ENCODE measurements at regions not wholly inside any gene's neighbourhood (a gene's known extent, or its start where the extent isn't known, plus 50 kb on each side); places are given as distances from the start of the nearest gene placed in this dataset.

- TF ChIP-seq CREB5 (CRISPR knock-in tag; IDR thresholded peaks at IDR 0.05) (no peak), ARID3A (IDR thresholded peaks at IDR 0.05; ENCODE audit: borderline replicate concordance, low read depth, low read length) (no peak), HDAC8 (tag; IDR thresholded peaks at IDR 0.05) (no peak), ZMIZ1 (IDR thresholded peaks at IDR 0.05; ENCODE audit: low read depth in 2 of 2, low read length in 2 of 2) (no peak; a peak in 1 of 4 replicates), ZBTB9 (CRISPR knock-in tag; IDR thresholded peaks at IDR 0.05) (no peak), IRF9 (tag; IDR thresholded peaks at IDR 0.05) (no peak), AFF1 (IDR thresholded peaks at IDR 0.05; ENCODE audit: low read depth in 1 of 2, partially characterized antibody in 2 of 2) (no peak), ZNF316 (IDR thresholded peaks at IDR 0.05) (peak; percentile 19), HDAC2 (IDR thresholded peaks at IDR 0.05) (peak; percentile 82; the same call in 1 of the 2 replicates), ASH1L (IDR thresholded peaks at IDR 0.05; ENCODE audit: borderline replicate concordance, low read depth, partially characterized antibody) (no peak), ELF1 (tag; IDR thresholded peaks at IDR 0.05) (no peak), ARID2 (IDR thresholded peaks at IDR 0.05) (no peak)
Observed at GRCh38 chr2:47237375-47238334, 61.3 kb upstream of the CALM2 start (continued).

Measured in K562 (cell line).